HEK293 (cell line): ENCODE measurements at regions not wholly inside any gene's neighbourhood (a gene's known extent, or its start where the extent isn't known, plus 50 kb on each side); places are given as distances from the start of the nearest gene placed in this dataset.

Source experiments
- PRDM1 ChIP-seq: fragments of 450-650 bp; formaldehyde crosslinking; IDR thresholded peaks from 2 replicates; pipeline ENCODE4; 2016; ENCODE audit warnings: missing biosample characterization, missing genetic modification characterization
- SALL2 ChIP-seq: fragments of 450-650 bp; formaldehyde crosslinking; IDR thresholded peaks from 2 replicates; pipeline ENCODE4 v1.5.0; 2017; ENCODE audit warnings: missing biosample characterization, mild to moderate bottlenecking, missing genetic modification characterization, borderline replicate concordance
- ZNF121 ChIP-seq: fragments of 450-650 bp; formaldehyde crosslinking; IDR thresholded peaks from 2 replicates; pipeline ENCODE4 v1.5.1; 2016; ENCODE audit warnings: missing biosample characterization, missing genetic modification characterization
- ZNF239 ChIP-seq: fragments of 450-650 bp; formaldehyde crosslinking; IDR thresholded peaks from 2 replicates; pipeline ENCODE4 v1.5.1; 2016; ENCODE audit warnings: missing biosample characterization, missing genetic modification characterization
- ZNF274 ChIP-seq, 2 experiments: fragments of 200-500 bp in 1 of 2; fragments of 450-650 bp in 1 of 2; sonication (Bioruptor generic) in 1 of 2; formaldehyde crosslinking in 1 of 2; IDR thresholded peaks; 2 replicates each; pipeline versions ENCODE4 v1.5.1 to v1.6.1; 2014 to 2016; ENCODE audit warnings: borderline replicate concordance in 1 of 2, inconsistent platforms in 1 of 2, low read length in 1 of 2, missing biosample characterization in 1 of 2, missing genetic modification characterization in 1 of 2
- TF ChIP-seq, protein P1 (sequence below): fragments of 450-650 bp; formaldehyde crosslinking; IDR thresholded peaks from 2 replicates; pipeline ENCODE4 v1.5.1; 2016; ENCODE audit warnings: missing biosample characterization, missing genetic modification characterization
- TF ChIP-seq, protein P2 (sequence below): fragments of 450-650 bp; formaldehyde crosslinking; IDR thresholded peaks from 2 replicates; pipeline ENCODE4 v1.5.1; 2017; ENCODE audit warnings: missing biosample characterization, missing genetic modification characterization

GRCh38 chr1:177443003-177443402 lies 272.2 kb downstream of the BRINP2 start:
- TF ChIP-seq ZNF239 (tag by site-specific recombination) (no peak), SALL2 (no peak), PRDM1 (tag by site-specific recombination) (no peak), ZNF274 (IDR thresholded peaks at IDR 0.05; ENCODE audit: low read length) (no peak), ZNF274 (tag by site-specific recombination; IDR thresholded peaks at IDR 0.05; ENCODE audit: borderline replicate concordance) (no peak), ZNF121 (tag by site-specific recombination) (no peak)
- TF ChIP-seq, protein P1, sequence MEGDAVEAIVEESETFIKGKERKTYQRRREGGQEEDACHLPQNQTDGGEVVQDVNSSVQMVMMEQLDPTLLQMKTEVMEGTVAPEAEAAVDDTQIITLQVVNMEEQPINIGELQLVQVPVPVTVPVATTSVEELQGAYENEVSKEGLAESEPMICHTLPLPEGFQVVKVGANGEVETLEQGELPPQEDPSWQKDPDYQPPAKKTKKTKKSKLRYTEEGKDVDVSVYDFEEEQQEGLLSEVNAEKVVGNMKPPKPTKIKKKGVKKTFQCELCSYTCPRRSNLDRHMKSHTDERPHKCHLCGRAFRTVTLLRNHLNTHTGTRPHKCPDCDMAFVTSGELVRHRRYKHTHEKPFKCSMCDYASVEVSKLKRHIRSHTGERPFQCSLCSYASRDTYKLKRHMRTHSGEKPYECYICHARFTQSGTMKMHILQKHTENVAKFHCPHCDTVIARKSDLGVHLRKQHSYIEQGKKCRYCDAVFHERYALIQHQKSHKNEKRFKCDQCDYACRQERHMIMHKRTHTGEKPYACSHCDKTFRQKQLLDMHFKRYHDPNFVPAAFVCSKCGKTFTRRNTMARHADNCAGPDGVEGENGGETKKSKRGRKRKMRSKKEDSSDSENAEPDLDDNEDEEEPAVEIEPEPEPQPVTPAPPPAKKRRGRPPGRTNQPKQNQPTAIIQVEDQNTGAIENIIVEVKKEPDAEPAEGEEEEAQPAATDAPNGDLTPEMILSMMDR, result no peak
- TF ChIP-seq, protein P2, sequence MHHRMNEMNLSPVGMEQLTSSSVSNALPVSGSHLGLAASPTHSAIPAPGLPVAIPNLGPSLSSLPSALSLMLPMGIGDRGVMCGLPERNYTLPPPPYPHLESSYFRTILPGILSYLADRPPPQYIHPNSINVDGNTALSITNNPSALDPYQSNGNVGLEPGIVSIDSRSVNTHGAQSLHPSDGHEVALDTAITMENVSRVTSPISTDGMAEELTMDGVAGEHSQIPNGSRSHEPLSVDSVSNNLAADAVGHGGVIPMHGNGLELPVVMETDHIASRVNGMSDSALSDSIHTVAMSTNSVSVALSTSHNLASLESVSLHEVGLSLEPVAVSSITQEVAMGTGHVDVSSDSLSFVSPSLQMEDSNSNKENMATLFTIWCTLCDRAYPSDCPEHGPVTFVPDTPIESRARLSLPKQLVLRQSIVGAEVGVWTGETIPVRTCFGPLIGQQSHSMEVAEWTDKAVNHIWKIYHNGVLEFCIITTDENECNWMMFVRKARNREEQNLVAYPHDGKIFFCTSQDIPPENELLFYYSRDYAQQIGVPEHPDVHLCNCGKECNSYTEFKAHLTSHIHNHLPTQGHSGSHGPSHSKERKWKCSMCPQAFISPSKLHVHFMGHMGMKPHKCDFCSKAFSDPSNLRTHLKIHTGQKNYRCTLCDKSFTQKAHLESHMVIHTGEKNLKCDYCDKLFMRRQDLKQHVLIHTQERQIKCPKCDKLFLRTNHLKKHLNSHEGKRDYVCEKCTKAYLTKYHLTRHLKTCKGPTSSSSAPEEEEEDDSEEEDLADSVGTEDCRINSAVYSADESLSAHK (tag by site-specific recombination), result no peak
